NT2/D1 (cell line): ENCODE measurements at regions not wholly inside any gene's neighbourhood (a gene's known extent, or its start where the extent isn't known, plus 50 kb on each side); places are given as distances from the start of the nearest gene placed in this dataset.

Experiments
- SUZ12 ChIP-seq: IDR thresholded peaks from 2 replicates; pipeline ENCODE4 v1.6.1; 2011; ENCODE audit not compliant: insufficient read length, insufficient read depth; ENCODE audit errors: extremely low read depth
- YY1 ChIP-seq: IDR thresholded peaks from 2 replicates; pipeline ENCODE4 v1.6.1; 2011; ENCODE audit not compliant: insufficient read length, insufficient read depth

DNA sequence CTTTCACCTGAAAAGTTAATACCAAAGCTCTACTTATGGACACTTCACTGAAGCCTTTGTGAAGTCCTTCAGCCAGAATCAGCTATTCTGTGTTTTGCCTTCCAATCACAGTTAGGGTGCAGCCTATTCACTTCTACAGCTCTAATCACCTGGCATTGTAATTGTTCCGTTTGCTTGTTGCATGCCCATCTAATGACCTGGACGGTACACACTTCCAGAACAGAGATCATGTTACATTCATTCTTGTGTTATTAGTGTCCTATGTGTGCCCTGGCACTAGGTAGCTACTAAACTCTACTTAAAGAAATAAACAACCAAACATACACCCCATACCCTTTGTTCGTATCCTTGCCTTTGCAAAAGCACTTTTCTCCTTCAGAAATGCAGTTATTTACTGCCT is 1162.9 kb upstream of the WWC1 start:
- no peak for TF ChIP-seq YY1
- no peak for TF ChIP-seq SUZ12
